SKM-1 (cell line): ENCODE measurements at regions not wholly inside any gene's neighbourhood (a gene's known extent, or its start where the extent isn't known, plus 50 kb on each side); places are given as distances from the start of the nearest gene placed in this dataset.
"Not testable (repeated sequence)": the region's sequence is repeated elsewhere in the genome, so short reads cannot be mapped to it uniquely, and the experiment has no call there.

Experiments used
- DNase-seq: peaks from one replicate; lab custom pipeline; 2025; ENCODE audit not compliant: unreplicated experiment; lab: John Stamatoyannopoulos, UW

DNA sequence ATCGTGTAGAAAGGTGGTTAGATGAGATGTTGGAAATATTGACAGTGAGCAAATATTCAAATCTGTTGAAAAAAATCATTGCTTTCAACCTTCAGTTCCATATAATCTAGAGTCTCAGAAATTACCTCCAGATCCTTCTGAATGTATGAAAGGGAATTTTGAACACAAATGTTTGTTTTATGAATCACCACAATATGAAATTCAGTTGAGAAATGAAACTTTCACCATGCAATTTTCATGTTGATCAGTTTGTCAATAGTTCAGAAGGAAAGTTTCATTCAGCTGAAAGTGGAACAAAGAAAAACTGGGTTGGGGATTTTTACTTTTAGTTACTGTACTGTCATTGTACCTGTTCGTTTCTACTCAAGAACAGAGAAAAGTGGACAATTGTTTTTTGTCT lies 953.6 kb downstream of the SLC6A15 start:
- no peak for DNase-seq

DNA sequence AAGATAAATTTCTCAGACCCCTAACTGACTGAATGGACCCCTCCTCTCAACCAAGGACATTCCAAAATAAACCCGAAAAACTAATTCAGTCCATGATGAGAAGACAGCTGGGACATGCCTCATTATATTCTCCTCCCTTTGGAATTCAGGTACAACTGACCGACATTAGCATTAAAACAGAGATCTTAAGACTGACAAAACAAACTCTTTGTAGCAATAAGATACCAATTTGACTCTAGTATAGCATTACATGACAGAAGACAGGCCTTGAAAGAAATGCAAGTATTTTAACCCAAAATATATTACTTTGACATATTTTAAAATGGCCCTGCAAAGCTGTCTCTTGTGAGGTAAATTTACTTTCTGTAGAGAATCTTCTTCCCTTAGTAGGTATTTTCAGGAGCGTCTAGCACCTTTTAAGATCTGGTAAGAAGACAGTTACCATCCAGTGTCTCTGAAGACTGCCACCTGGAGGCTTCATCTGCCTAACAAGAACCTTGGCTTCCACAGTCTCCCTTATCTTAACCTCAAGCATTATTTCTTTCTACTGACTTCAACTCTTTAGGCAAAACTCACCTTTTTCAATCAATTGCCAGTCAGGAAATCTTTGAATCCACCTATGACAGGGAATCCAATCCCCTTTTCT lies 957.5 kb downstream of the SLC6A15 start:
- DNase-seq = no peak

DNA sequence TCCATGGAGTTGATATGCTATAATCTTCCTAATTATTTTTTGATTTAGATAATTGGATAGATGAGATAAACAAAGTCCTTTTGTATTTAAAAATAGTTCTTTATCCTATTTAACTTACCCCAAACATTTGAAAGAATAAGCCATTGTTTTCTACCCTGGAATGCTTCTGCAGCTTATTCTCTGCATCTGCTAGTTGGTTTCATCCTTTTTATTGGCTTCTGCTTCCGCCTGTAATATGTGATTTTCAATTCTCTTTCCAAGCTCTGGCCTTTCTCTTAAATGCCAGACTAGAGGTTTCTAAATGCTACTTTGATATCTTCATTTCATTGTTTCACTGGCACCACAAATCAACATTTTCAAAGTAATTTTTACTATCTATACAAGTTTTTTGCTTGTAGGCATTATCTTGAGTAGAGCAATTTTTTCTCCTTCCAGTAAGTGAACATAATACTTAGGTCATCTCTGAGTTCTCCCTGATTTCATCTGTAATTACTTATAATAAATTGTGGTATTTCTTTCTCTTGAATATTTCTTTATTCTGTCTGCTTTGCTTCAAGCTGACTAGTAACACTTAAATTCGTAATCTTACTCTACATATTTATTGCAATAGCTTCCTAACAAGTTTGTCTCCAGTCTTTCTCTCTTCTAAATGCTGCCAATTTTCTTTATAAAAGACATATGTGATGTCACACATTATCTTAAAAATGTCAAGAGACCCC lies 958.4 kb downstream of the SLC6A15 start:
- DNase-seq = no peak

DNA sequence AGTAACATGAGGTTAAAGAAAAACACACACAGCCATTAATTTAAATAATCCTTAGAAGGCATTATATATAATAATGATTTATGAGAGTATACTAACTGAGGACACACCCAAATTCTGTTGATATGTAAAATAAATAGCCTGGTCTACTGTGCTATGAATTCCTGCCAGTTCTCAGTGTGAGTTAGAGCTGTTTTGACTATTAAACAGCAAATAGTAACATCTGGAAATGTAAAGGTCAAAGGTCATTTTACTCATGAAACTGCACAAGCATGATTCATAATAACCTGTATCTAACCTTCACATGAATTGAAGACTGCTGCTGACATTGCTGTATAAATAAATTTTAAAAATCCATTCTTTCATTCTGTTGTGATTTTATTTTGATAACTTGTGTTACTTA lies 966.7 kb downstream of the SLC6A15 start:
- DNase-seq = no peak

DNA sequence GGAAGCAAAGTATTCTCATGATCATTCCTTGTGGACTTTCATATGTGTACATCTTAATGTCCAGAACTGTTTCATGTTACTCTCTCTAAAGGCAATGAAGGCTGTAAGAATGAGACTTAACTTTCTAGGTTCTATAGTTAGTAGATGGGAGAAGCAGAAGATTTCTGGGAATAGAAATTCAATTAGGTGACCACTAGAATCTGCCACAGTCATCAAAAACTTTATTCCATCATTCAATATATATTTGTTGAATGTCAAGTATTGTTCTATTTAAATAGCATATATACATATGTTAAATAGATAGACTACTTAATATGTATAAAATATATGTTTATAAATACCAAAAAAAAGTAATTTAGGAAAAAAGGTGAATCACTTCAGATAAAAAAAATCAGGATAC lies 972.9 kb downstream of the SLC6A15 start:
- no peak for DNase-seq

DNA sequence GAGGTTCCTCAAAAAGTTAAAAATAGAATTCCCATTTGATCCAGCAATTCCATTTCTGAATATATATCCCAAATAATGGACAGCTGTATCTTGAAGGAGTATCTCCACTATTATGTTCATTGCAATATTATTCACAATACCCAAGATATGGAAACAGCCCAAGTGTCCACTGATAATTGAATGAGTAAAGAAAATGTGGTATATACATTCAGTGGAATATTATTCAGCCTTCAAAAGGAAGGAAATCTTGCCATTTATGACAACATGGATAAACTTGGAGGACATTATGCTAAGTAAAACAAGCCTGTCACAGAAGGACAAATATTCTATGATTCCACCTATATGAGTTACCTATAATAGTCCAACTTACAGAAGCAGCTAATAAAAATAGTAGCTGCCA lies 979.0 kb downstream of the SLC6A15 start:
- no peak for DNase-seq

DNA sequence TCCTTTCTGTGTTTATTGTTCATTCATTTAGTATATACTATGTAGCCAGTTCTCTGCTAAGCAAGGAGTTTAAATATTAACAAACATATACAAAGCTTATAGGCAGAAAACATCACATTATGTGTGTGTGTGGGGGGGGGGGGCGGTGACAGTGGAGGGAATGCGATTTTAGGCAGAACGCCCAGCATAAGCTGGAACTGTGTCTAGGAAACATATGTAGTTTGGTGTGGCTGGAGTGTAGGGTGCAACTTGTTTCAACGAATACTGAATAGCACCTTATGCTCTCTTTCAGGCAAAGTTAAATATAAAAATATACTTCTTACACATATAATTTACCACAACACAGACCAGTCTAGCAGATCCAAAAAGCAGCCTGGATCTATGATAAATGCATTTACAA lies 980.6 kb downstream of the SLC6A15 start:
- DNase-seq = no peak

DNA sequence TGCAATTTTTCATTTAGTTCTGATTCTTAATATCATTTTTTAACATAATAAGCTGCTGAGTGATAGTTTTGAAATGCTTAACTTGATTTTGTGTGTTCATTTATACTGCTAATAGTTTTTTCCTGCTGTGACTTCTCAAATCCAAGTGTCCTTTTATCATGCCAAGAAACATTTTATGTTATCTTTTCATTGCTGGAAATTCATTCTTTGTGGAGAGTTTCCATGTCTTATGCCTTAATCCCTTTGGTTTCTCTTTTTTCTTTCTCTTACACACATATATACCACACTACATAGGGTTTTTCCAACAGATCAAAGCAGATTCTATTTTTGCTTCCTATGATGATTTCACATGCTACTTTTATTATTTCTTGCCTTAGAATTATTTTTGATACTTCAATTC lies 981.1 kb downstream of the SLC6A15 start:
- DNase-seq = no peak

DNA sequence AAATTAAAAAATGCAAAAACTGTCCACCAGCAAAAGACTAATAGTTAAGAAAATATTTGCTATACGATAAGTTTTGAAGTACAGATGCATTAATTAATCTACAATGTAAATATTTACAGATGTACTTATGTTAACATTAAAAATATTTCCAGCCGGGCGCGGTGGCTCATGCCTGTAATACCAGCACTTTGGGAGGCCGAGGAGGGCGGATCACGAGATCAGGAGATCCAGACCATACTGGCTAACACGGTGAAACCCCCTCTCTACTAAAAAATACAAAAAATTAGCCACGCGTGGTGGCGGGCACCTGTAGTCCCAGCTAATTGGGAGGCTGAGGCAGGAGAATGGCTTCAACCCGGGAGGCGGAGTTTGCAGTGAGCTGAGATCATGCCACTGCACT lies 982.8 kb downstream of the SLC6A15 start:
- not testable (repeated sequence) for DNase-seq

DNA sequence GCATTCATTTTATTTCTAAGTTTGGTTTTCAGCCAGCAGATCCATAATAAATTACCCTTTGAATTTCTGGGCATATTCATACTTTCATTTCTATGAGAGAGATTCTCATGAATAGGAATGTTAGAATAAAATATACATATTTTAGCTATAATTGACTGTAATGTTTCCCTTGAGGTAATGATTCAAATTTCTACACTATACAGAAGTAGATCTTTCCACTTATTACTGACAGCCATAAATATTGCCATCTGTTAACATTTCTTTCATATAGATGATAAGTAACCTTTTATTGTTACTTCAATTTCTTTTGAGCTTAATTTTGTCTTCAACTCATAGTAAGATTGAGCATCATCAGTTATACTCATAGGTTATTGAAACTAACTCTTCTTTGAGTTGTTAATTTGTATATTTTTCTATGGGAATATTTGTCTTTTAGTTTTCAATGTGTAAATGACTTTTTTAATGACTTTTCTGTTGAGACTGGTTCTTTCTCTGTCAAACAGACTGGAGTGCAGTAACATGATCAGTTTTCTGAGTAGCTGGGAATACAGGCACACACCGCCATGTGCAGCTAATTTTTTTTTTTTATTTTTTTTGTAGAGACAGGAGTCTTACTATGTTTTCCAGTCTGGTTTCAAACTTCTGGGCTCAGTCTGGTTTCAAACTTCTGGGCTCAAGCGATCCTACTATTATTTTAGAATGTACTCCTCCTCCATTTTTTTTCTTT lies 991.6 kb downstream of the SLC6A15 start:
- no peak for DNase-seq

DNA sequence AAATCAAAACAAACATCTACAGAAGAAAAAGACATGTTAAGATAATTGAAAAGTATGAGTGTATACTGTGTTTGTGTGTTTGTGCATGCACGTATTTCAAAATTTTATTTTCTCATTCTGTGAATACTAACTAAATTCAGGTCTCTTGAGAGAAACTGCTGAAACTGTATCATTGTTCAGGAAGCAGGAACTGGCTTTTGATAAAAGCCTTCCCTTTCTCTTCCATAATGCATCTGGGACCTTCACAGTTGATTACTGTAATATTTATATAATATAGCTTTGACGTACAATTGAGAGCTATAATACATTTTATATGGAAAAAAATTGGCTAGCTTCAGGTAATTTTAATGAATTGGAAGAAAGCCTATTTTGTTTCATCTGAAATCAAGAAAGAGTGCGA lies 993.5 kb downstream of the SLC6A15 start:
- DNase-seq = no peak

DNA sequence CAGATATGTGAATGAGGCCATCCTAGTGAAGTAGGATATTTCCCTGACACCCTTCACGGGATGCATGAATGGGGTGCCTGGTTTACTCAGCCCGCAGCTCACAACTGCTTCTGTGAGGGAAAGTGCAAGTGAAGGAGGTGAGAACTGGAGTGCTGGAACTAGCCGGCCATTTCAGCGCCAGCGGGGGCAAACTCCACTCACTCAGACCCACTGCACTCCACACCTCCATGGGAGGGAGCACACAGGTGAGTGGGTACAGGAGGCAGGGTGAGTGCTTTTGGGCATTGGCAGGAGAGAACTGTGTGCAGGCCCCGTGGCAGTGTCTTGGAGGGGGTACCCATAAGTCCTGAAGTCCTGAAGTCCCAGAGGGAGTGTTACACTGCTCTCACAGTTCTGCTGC lies 1008.4 kb downstream of the SLC6A15 start:
- DNase-seq = no peak

DNA sequence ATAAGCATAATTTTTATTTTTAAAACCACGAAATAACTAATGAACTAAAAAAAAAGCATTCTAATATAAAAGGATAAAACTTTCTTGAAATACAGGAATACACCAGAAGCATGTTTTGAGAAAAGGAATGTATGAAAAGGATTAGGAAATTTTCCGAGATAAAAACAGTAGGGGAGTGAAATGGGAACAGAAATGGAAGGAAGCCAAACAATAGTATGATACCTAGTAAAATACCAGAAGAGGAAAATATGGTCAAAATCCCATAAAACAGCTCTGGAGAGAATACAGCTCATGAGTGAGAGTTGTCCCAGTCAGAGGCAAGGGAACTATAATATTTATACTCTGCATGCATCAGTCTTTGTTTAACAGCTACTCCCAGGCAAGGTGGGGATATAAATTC lies 1016.2 kb downstream of the SLC6A15 start:
- DNase-seq = no peak

DNA sequence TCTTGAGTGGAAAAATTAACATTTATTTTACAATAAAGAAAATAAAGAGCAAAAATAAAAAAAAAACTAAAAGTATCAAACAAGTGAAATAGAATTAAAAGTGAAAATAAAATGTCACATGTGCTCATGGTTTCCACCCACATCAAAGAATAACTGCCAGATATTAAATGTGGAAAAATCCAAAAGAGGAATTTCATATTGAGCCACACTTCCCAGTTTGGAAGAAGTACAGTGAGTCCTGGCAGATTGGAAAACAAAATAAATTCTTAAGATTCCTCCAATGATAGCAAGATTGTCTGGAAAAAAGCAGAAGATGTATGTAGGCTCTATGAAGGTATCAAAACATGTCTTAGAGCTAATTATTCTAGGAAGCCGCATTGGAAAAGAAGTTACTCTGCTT lies 1019.5 kb downstream of the SLC6A15 start:
- no peak for DNase-seq

DNA sequence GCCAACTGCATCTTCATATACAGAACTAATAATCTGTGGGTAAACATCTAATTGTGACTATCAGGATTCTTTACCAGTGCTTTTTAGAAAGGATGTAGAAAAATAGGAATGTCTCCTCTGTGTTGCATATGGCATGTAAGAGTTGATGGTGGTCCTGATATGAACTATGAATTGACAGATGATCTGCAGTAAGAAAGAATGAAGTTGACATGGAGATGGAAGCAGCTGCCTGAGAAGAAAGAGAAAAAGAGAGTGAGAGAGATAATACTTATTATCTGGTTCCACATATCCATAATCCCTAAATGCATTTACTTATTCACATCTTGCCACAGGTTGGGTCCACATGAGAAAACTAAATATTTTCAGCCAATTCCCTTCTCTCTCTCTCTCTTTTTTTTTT lies 1022.9 kb downstream of the SLC6A15 start:
- DNase-seq = no peak

DNA sequence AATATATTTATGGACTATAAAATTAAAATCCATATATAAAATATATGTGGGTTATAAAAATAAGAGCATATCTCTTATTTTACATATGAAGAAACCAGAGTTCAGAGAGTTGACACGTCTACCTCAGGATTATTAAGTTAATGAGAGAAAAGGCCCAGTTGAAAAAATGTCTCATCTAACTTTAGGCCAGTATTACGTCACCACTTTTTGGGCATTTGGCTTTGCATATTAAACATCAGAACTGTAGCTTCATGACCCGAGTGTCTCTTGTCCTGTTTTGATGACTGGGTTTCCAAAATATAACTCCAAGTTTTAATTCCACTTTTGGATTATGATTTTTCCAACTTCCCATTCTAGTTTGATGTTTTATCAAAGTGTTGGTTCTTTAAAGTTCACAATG lies 1026.1 kb downstream of the SLC6A15 start:
- DNase-seq = no peak

DNA sequence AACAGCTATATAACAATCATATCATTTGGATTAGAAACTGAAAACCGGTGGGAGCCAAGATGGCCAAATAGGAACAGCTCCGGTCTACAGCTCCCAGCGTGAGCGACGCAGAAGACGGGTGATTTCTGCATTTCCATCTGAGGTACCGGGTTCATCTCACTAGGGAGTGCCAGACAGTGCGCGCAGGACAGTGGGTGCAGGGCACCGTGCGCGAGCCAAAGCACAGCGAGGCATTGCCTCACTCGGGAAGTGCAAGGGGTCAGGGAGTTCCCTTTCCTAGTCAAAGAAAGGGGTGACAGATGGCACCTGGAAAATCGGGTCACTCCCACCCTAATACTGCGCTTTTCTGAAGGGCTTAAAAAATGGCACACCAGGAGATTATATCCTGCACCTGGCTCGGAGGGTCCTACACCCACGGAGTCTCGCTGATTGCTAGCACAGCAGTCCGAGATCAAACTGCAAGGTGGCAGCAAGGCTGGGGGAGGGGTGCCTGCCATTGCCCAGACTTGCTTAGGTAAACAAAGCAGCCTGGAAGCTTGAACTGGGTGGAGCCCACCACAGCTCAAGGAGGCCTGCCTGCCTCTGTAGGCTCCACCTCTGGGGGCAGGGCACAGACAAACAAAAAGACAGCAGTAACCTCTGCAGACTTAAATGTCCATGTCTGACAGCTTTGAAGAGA lies 1041.5 kb downstream of the SLC6A15 start:
- DNase-seq = not testable (repeated sequence)

DNA sequence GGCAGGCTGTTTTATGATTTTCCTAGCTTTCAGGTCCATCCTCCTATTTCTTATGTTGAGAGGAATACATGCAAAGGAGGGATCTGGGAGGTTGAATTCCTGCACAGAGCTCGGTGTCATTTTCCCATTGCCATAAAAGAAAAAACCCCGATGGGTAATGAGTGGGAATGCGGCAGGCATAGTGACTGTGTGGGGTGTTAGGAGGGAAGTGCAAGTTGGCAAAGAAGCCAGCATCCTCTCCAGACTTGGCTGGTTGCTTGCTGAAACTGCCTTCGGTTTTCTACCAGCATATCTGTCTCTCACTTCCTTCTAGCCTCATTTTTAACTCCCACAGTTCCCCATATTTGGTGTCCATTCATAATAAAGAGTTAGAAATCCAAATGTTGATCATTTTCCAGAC lies 1046.1 kb downstream of the SLC6A15 start:
- DNase-seq = no peak

DNA sequence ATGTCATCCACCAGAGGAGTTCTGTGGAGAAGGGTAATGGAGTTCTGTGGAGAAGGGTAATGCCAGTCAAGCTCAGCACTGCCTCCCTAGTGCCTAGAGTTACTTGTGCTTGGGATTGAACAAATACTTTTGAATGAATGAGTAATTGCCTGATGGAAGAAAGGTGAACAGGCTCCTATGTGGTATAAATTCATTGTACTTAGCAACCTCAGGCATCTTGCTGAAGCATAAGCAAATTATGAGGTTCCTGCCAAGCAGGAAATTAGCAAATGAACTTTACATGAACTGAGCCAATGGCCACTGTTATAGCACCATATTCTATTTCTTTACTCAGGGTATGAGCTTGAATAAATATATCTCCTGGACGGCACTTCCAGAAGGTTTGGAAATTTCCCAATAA lies 1047.2 kb downstream of the SLC6A15 start:
- no peak for DNase-seq

DNA sequence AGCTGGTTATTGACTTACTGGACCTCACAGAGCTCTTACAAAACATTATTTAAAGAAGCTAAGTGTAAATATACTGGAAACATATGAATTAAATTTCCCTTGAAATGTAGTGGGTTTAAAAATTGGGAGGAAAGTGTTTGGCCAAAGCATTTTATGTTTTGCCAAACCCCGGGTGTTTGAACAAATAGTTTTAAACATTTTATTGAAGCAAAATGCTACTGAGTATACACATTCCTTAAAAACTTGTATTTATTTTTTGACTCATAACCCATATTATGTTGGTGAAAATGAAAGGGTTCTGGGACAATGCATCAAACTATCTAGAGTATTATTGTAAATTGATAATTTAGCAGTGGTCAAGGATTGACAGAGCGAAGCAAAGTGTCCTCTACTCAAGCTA lies 1048.5 kb downstream of the SLC6A15 start:
- DNase-seq = no peak

DNA sequence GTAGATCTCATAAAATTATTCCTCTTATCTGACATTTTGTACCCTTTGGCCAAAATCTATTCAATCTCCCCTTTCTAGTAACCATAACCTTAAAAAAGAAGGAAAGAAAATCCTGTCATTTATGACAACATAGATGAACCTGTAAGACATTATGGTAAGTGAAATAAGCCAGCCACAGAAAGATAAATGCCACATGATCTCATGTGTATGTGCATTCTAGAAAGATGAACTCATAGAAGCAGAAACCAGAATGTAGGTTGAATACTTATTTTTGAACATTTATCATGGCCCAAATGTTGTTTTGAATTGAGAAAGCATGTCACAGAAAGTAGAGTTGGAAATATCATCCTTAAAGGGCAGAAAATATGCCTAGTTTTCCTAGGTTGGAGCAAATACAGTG lies 1053.6 kb downstream of the SLC6A15 start:
- no peak for DNase-seq

DNA sequence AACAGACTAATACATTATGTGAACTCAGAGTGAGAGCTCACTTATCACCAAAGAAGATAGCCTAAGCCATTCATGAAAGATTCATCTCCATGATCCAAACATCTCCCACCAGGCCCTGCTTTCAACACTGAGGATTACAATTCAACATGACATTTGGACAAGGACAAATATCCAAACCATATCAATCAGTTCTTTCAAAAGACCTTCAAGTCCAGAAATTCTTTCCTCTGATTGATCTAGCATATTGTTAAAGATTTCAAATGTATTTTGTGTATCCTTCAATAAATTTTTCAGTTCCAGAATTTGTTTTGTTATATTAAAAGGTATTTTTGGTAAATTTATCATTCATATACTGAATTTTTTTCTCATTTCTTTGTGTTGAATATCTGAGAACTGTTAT lies 1055.8 kb downstream of the SLC6A15 start:
- no peak for DNase-seq
